22Rv1 (cell line): ENCODE measurements at regions not wholly inside any gene's neighbourhood (a gene's known extent, or its start where the extent isn't known, plus 50 kb on each side); places are given as distances from the start of the nearest gene placed in this dataset.
"Not testable (repeated sequence)": the region's sequence is repeated elsewhere in the genome, so short reads cannot be mapped to it uniquely, and the experiment has no call there.

Experiments
- H3K27ac ChIP-seq: fragments of 450-650 bp; 2 replicates; pipeline ENCODE4 v1.5.1; 2017
- CTCF ChIP-seq: fragments of 450-650 bp; IDR thresholded peaks from 2 replicates; pipeline ENCODE4 v1.5.1; 2017; ENCODE audit warnings: mild to moderate bottlenecking
- ZFX ChIP-seq: fragments of 450-650 bp; IDR thresholded peaks from 2 replicates; pipeline ENCODE4 v1.6.1; 2017; ENCODE audit warnings: antibody characterized with exemption, borderline replicate concordance

- H3K27ac ChIP-seq = no peak overlapping the region
- no peak for TF ChIP-seq CTCF
- no peak for TF ChIP-seq ZFX
Measured at GRCh38 chr16:26623442-26623841, 443.3 kb upstream of the C16orf82 start.

- H3K27ac ChIP-seq = no peak overlapping the region
- no peak for TF ChIP-seq ZFX
- TF ChIP-seq CTCF = no peak
Measured at GRCh38 chr16:26627958-26628357, 438.8 kb upstream of the C16orf82 start.

- H3K27ac ChIP-seq = not testable (repeated sequence)
Measured at GRCh38 chr16:26631365-26631764, 435.4 kb upstream of the C16orf82 start.

GRCh38 chr16:26642047-26642664 lies 424.6 kb upstream of the C16orf82 start:
- TF ChIP-seq ZFX (no peak), CTCF (no peak)
- H3K27ac ChIP-seq = no peak overlapping the region

GRCh38 chr16:26643519-26643918 lies 423.2 kb upstream of the C16orf82 start:
- H3K27ac ChIP-seq = no peak overlapping the region
- TF ChIP-seq CTCF (no peak), ZFX (no peak)

- TF ChIP-seq ZFX (no peak), CTCF (no peak)
- no peak overlapping the region for H3K27ac ChIP-seq
Measured at GRCh38 chr16:26644912-26645543, 421.7 kb upstream of the C16orf82 start.

GRCh38 chr16:26645614-26646013 lies 421.1 kb upstream of the C16orf82 start:
- peak; percentile 59 for TF ChIP-seq CTCF
- no peak for TF ChIP-seq ZFX
- H3K27ac ChIP-seq = no peak overlapping the region

- no peak overlapping the region for H3K27ac ChIP-seq
- no peak for TF ChIP-seq ZFX
- TF ChIP-seq CTCF = no peak
Measured at GRCh38 chr16:26647870-26648269, 418.9 kb upstream of the C16orf82 start.
